Lower leg skin (tissue), 3 donors: ENCODE measurements at regions not wholly inside any gene's neighbourhood (a gene's known extent, or its start where the extent isn't known, plus 50 kb on each side); places are given as distances from the start of the nearest gene placed in this dataset.
"Not testable (repeated sequence)": the region's sequence is repeated elsewhere in the genome, so short reads cannot be mapped to it uniquely, and the experiment has no call there.

Experiments used
- CTCF ChIP-seq, 3 donors: fragments of 450-650 bp; IDR thresholded peaks; one replicate each; pipeline ENCODE4 v1.5.1; 2016; ENCODE audit warnings: antibody characterized with exemption in 3 of 3, mild to moderate bottlenecking in 3 of 3, moderate library complexity in 2 of 3
- POLR2A ChIP-seq, 2 donors: fragments of 450-650 bp; IDR thresholded peaks; one replicate each; pipeline ENCODE4 v1.6.1; 2016 to 2017; ENCODE audit warnings: antibody characterized with exemption in 2 of 2, mild to moderate bottlenecking in 1 of 2, moderate library complexity in 1 of 2

GRCh38 chr2:47623140-47623539, 52.4 kb upstream of the KCNK12 start:
- TF ChIP-seq CTCF, POLR2A (IDR thresholded peaks at IDR 0.05): not testable (repeated sequence)
